Mesenchymal stem cell (in vitro differentiated cells and primary cell): ENCODE measurements at regions not wholly inside any gene's neighbourhood (a gene's known extent, or its start where the extent isn't known, plus 50 kb on each side); places are given as distances from the start of the nearest gene placed in this dataset.

ENCODE experiments used
- DNase-seq: peaks from one replicate; pipeline ENCODE4 v3.0.0-alpha.2; 2013
- H2AFZ ChIP-seq: one replicate; pipeline ENCODE4 v1.6.1; 2013; ENCODE audit warnings: low read depth, mild to moderate bottlenecking, control low read depth, inconsistent platforms, low read length, moderate library complexity
- H2AK5ac ChIP-seq: 2 replicates; pipeline ENCODE4 v1.6.1; 2013; ENCODE audit warnings: low read length, moderate library complexity, mild to moderate bottlenecking, inconsistent platforms; ENCODE audit not compliant: severe bottlenecking
- H2BK120ac ChIP-seq: one replicate; pipeline ENCODE4 v1.6.1; 2013; ENCODE audit warnings: low read depth, mild to moderate bottlenecking, inconsistent platforms, low read length, moderate library complexity
- H2BK12ac ChIP-seq, 2 experiments: one replicate each; pipeline ENCODE4 v1.6.1; 2013; ENCODE audit warnings: inconsistent platforms in 2 of 2, low read length in 2 of 2, mild to moderate bottlenecking in 2 of 2, moderate library complexity in 2 of 2, control low read depth in 1 of 2
- H2BK15ac ChIP-seq: one replicate; pipeline ENCODE4 v1.6.1; 2013; ENCODE audit warnings: mild to moderate bottlenecking, low read depth, inconsistent platforms; ENCODE audit not compliant: poor library complexity, severe bottlenecking
- H2BK5ac ChIP-seq: 2 replicates; pipeline ENCODE4 v1.6.1; 2013; ENCODE audit warnings: low read depth, mild to moderate bottlenecking, low read length, control low read depth, inconsistent platforms; ENCODE audit not compliant: poor library complexity, severe bottlenecking
- H3K14ac ChIP-seq, 2 experiments: one replicate each; pipeline ENCODE4 v1.6.1; 2013; ENCODE audit warnings: inconsistent platforms in 2 of 2, low read length in 2 of 2, control low read depth in 1 of 2, mild to moderate bottlenecking in 1 of 2, moderate library complexity in 1 of 2
- H3K18ac ChIP-seq, 2 experiments: one replicate each; pipeline ENCODE4 v1.6.1; 2013; ENCODE audit warnings: inconsistent platforms in 2 of 2, low read length in 2 of 2, control low read depth in 1 of 2, low read depth in 1 of 2, mild to moderate bottlenecking in 1 of 2
- H3K23ac ChIP-seq, 2 experiments: one replicate each; pipeline ENCODE4 v1.6.1; 2013; ENCODE audit warnings: inconsistent platforms in 2 of 2, low read length in 2 of 2, mild to moderate bottlenecking in 2 of 2, moderate library complexity in 2 of 2, control low read depth in 1 of 2
- H3K27ac ChIP-seq: 2 replicates; pipeline ENCODE4 v1.5.1; 2013; ENCODE audit warnings: mild to moderate bottlenecking, moderate library complexity, low read length, control low read depth, inconsistent platforms; ENCODE audit not compliant: poor library complexity, severe bottlenecking
- H3K27me3 ChIP-seq, 2 experiments: 2 replicates each; pipeline versions ENCODE4 v1.6.1 to v1.7.0; 2013; ENCODE audit warnings: low read length in 2 of 2, mild to moderate bottlenecking in 2 of 2, moderate library complexity in 2 of 2, control low read depth in 1 of 2, inconsistent platforms in 1 of 2; ENCODE audit not compliant: control insufficient read depth in 1 of 2, insufficient read depth in 1 of 2
- H3K36me3 ChIP-seq, 2 experiments: 2 replicates each; pipeline versions ENCODE4 v1.6.1 to v1.7.0; 2013; ENCODE audit warnings: low read length in 2 of 2, control low read depth in 1 of 2, inconsistent platforms in 1 of 2, low read depth in 1 of 2, mild to moderate bottlenecking in 1 of 2; ENCODE audit not compliant: insufficient read depth in 2 of 2, control insufficient read depth in 1 of 2
- H3K4ac ChIP-seq, 2 experiments: one replicate each; pipeline ENCODE4 v1.6.1; 2013; ENCODE audit warnings: inconsistent platforms in 2 of 2, low read length in 2 of 2, mild to moderate bottlenecking in 2 of 2, moderate library complexity in 2 of 2, control low read depth in 1 of 2, low read depth in 1 of 2
- H3K4me1 ChIP-seq: 2 replicates; pipeline ENCODE4 v1.6.1; 2013; ENCODE audit warnings: low read depth, low read length, control low read depth; ENCODE audit not compliant: control insufficient read depth, insufficient read depth
- H3K4me2 ChIP-seq: 2 replicates; pipeline ENCODE4 v1.6.1; 2013; ENCODE audit warnings: low read length, mild to moderate bottlenecking, inconsistent platforms; ENCODE audit not compliant: poor library complexity, severe bottlenecking
- H3K4me3 ChIP-seq, 2 experiments: 2 replicates each; pipeline versions ENCODE4 v1.5.1 to v1.7.0; 2013; ENCODE audit warnings: low read length in 2 of 2, mild to moderate bottlenecking in 2 of 2, control low read depth in 1 of 2, low read depth in 1 of 2; ENCODE audit not compliant: insufficient read depth in 1 of 2
- H3K79me1 ChIP-seq: replicated peaks from 2 replicates; pipeline ENCODE4 v1.6.1; 2013; ENCODE audit warnings: mild to moderate bottlenecking, control low read depth, low read length, inconsistent platforms; ENCODE audit not compliant: poor library complexity, severe bottlenecking
- H3K9ac ChIP-seq: 2 replicates; pipeline ENCODE4 v1.7.0; 2013; ENCODE audit warnings: mild to moderate bottlenecking, low read length, moderate library complexity
- H3K9me3 ChIP-seq: 2 replicates; pipeline ENCODE4 v1.7.0; 2013; ENCODE audit warnings: mild to moderate bottlenecking, low read length; ENCODE audit not compliant: control insufficient read depth
- H4K8ac ChIP-seq: one replicate; pipeline ENCODE4 v1.6.1; 2013; ENCODE audit warnings: inconsistent platforms, mild to moderate bottlenecking, low read length, moderate library complexity
- H4K91ac ChIP-seq: one replicate; pipeline ENCODE4 v1.6.1; 2013; ENCODE audit warnings: mild to moderate bottlenecking, low read length, inconsistent platforms
- WGBS: methylation state at CpG from one replicate; pipeline ENCODE4 v1.1.7; 2013; ENCODE audit warnings: mixed read lengths; 5-methylcytosine and 5-hydroxymethylcytosine counted together

- Histone ChIP-seq H2BK15ac (no peak overlapping the region), H3K9me3 (no peaks in the 10 kb centered on the region), H3K36me3 (no peaks in the 10 kb centered on the region), H3K4me2 (no peak overlapping the region), H3K27ac (no peak overlapping the region), H4K8ac (peak overlapping the region; percentile 14), H3K23ac (no peak overlapping the region), H3K4me3 (no peak overlapping the region), H3K79me1 (no peaks in the 10 kb centered on the region), H2BK120ac (no peak overlapping the region), H2BK5ac (no peak overlapping the region), H3K4me1 (peaks cover 4% of the 10 kb centered on the region), H4K91ac (no peak overlapping the region), H2AK5ac (no peak overlapping the region), H3K18ac (no peak overlapping the region), H3K4ac (no peak overlapping the region), H3K27me3 (peaks cover 77 to 97% of the 10 kb centered on the region in 2 experiments), H3K14ac (no peak overlapping the region), H2AFZ (no peak overlapping the region), H3K9ac (no peak overlapping the region), H2BK12ac (no peak overlapping the region)
- DNase-seq, result no peak
- 15% methylated on average over 50 of the region's 52 CpGs for WGBS
These were observed 93.5 kb downstream of the PRKAB2 start for GRCh38 chr1:147078606-147079399.

- H3K23ac ChIP-seq, result no peak overlapping the region
- no peak overlapping the region for H3K9ac ChIP-seq
- peaks cover 3% of the 10 kb centered on the region for H3K4me1 ChIP-seq
- no peaks in the 10 kb centered on the region for H3K9me3 ChIP-seq
- H3K14ac ChIP-seq, result no peak overlapping the region
- no peak overlapping the region for H3K27ac ChIP-seq
- no peak overlapping the region for H3K4me3 ChIP-seq
- peaks cover 79 to 97% of the 10 kb centered on the region in 2 experiments for H3K27me3 ChIP-seq
- H3K36me3 ChIP-seq, result no peaks in the 10 kb centered on the region
- H2BK120ac ChIP-seq, result no peak overlapping the region
- no peak overlapping the region for H2AK5ac ChIP-seq
- no peak overlapping the region for H2BK5ac ChIP-seq
- no peak for DNase-seq
- H4K91ac ChIP-seq, result no peak overlapping the region
- no peak overlapping the region for H2BK15ac ChIP-seq
- no peak overlapping the region for H3K4me2 ChIP-seq
- H4K8ac ChIP-seq, result no peak overlapping the region
- WGBS, result 7% methylated on average over 37 of the region's 37 CpGs
- H2BK12ac ChIP-seq, result no peak overlapping the region
- no peak overlapping the region for H2AFZ ChIP-seq
- no peak overlapping the region for H3K4ac ChIP-seq
- no peaks in the 10 kb centered on the region for H3K79me1 ChIP-seq
- no peak overlapping the region for H3K18ac ChIP-seq
These were observed 94.2 kb downstream of the PRKAB2 start for GRCh38 chr1:147077936-147078605.

GRCh38 chr1:147077523-147077922 lies 94.7 kb downstream of the PRKAB2 start:
- WGBS, result 20% methylated on average over 17 of the region's 20 CpGs

GRCh38 chr1:147077081-147077480 lies 95.2 kb downstream of the PRKAB2 start:
- Histone ChIP-seq H2BK15ac (no peak overlapping the region), H3K18ac (no peak overlapping the region), H3K36me3 (no peaks in the 10 kb centered on the region), H2AFZ (no peak overlapping the region), H3K79me1 (no peaks in the 10 kb centered on the region), H3K9me3 (no peaks in the 10 kb centered on the region), H2BK120ac (no peak overlapping the region), H3K4me2 (no peak overlapping the region), H3K14ac (no peak overlapping the region), H4K91ac (no peak overlapping the region), H3K4me1 (peaks cover 9% of the 10 kb centered on the region), H3K27ac (no peak overlapping the region), H2BK5ac (no peak overlapping the region), H3K4me3 (no peak overlapping the region), H2AK5ac (no peak overlapping the region), H3K4ac (no peak overlapping the region), H3K23ac (no peak overlapping the region), H3K27me3 (peaks cover 84 to 92% of the 10 kb centered on the region in 2 experiments), H3K9ac (no peak overlapping the region), H4K8ac (no peak overlapping the region), H2BK12ac (no peak overlapping the region)
- no peak for DNase-seq
- 50% methylated on average over 28 of the region's 28 CpGs for WGBS

More at GRCh38 chr1:147077523-147077922, 94.7 kb downstream of the PRKAB2 start:
- H3K9ac ChIP-seq, result no peak overlapping the region
- H3K14ac ChIP-seq, result no peak overlapping the region
- H3K79me1 ChIP-seq, result no peaks in the 10 kb centered on the region
- no peak overlapping the region for H2AFZ ChIP-seq
- no peak overlapping the region for H2BK5ac ChIP-seq
- H2BK12ac ChIP-seq, result no peak overlapping the region
- no peak overlapping the region for H4K8ac ChIP-seq
- no peak overlapping the region for H4K91ac ChIP-seq
- no peaks in the 10 kb centered on the region for H3K36me3 ChIP-seq
- no peaks in the 10 kb centered on the region for H3K9me3 ChIP-seq
- H3K4me3 ChIP-seq, result no peak overlapping the region
- H3K4me1 ChIP-seq, result peaks cover 6% of the 10 kb centered on the region
- no peak overlapping the region for H3K23ac ChIP-seq
- no peak overlapping the region for H2BK120ac ChIP-seq
- H2BK15ac ChIP-seq, result no peak overlapping the region
- H3K18ac ChIP-seq, result no peak overlapping the region
- H3K4me2 ChIP-seq, result no peak overlapping the region
- H3K27ac ChIP-seq, result no peak overlapping the region
- no peak overlapping the region for H2AK5ac ChIP-seq
- no peak overlapping the region for H3K4ac ChIP-seq
- DNase-seq, result no peak
- H3K27me3 ChIP-seq, result peaks cover 84 to 95% of the 10 kb centered on the region in 2 experiments
